T-helper 2 cell treated with Interferon-gamma antibody and Interleukin-4, amounts not matched to agents 5 μg/mL and 100 μg/mL, for 36 hours (primary cell): ENCODE measurements at regions not wholly inside any gene's neighbourhood (a gene's known extent, or its start where the extent isn't known, plus 50 kb on each side); places are given as distances from the start of the nearest gene placed in this dataset.

ENCODE experiments used
- DNase-seq: peaks from one replicate; pipeline ENCODE4 v3.0.0; 2021; ENCODE audit warnings: low spot score
- H3K27ac Mint-ChIP-seq: one replicate; pipeline ENCODE4 v1.8.0; 2021; ENCODE audit warnings: mild to moderate bottlenecking, mixed read lengths
- H3K27me3 Mint-ChIP-seq: one replicate; pipeline ENCODE4 v1.8.0; 2021; ENCODE audit warnings: low read depth, mixed read lengths
- H3K36me3 Mint-ChIP-seq: one replicate; pipeline ENCODE4 v1.8.0; 2021; ENCODE audit warnings: low read depth, mixed read lengths
- H3K4me1 Mint-ChIP-seq: one replicate; pipeline ENCODE4 v1.8.0; 2021; ENCODE audit warnings: low read depth, mixed read lengths
- H3K4me3 Mint-ChIP-seq: one replicate; pipeline ENCODE4 v1.8.0; 2022; ENCODE audit warnings: mild to moderate bottlenecking, moderate library complexity, mixed read lengths
- H3K9me3 Mint-ChIP-seq: one replicate; pipeline ENCODE4 v1.8.0; 2021; ENCODE audit warnings: mixed read lengths

DNA sequence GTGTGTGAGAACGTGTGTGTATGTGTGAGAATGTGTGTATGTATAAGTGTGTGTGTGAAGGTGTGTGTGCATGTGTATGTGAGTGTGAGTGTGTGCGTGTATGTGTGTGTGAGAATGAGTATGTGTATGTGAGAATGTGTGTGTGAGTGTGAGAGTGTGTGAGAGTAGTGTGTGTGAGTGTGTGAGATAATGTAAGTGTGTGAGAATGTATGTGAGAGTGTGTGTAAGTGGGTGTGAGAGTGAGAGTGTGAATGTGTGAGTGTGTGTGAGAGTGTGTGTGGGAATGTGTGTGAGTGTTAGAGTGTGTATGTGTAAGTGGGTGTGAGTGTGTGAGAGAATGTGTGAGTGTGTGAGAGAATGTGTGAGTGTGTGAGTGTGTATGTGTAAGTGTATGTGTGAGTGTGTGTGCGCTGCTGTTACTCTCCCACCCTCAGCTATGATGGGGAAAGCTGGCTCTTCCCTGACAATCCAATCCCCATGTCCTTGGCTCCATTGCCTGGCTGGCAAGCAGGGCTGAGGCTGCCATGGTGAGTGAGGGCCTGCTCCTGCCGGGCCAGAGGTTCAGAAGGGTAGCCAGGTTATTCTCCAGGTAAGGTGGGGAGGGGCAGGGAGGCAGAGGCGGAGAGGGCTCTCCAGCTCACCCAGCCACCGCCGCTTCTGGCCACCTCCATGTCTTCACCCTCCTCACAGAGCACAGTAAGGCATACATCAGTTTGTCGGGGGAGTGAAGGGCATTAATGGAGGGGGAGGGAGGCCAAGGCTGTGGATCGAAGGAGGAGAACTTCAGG, 72.6 kb upstream of the PCBD1 start:
- H3K4me1 Mint-ChIP-seq = no peaks in the 10 kb centered on the region
- no peak for DNase-seq

DNA sequence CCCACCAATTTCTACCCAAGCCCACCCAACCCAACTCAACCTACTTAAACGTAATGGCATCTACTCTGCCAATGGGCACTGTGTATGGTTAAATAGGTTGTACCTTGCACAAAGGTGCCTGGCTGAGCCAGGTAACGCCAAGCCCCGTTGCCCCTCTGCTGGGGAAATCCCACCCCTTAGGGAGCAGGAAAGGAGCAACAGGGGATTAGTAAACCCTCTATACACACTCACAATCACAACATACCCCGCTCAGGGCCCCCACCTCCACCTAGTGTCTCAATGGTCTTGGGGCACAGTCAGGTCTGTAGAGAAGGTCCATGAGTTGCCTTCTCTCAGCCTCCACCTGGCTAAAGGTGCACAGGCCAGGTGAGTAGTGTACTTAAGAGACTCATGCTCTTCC, 74.3 kb upstream of the PCBD1 start:
- no peaks in the 10 kb centered on the region for H3K27me3 Mint-ChIP-seq
- H3K9me3 Mint-ChIP-seq = no peaks in the 10 kb centered on the region
- no peak overlapping the region for H3K4me3 Mint-ChIP-seq
- H3K4me1 Mint-ChIP-seq = no peaks in the 10 kb centered on the region
- no peak for DNase-seq
- no peak overlapping the region for H3K27ac Mint-ChIP-seq
- no peaks in the 10 kb centered on the region for H3K36me3 Mint-ChIP-seq

More for the DNA sequence above, 72.6 kb upstream of the PCBD1 start:
- Mint-ChIP-seq H3K4me3 (no peak overlapping the region), H3K27me3 (no peaks in the 10 kb centered on the region), H3K27ac (no peak overlapping the region), H3K9me3 (no peaks in the 10 kb centered on the region), H3K36me3 (no peaks in the 10 kb centered on the region)

DNA sequence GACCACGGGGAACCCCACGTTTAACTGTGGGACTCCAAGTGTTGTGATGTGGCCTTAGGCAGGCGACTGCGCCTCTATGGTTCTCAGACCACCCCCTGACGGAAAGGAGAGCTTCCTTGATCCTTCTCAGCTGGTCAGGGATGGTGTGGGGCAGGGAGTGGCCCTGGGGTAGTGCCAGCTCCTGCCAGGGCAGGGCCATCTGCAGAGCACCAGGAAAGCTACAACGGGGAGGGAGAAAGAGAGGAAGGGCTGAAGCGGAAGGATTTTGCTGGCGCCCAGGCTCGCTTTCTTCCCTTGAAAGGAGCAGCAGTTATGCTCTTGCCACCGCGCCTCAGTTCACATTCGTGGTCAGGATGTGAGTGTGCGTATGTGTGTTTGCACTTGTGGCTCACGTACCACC, 74.9 kb upstream of the PCBD1 start:
- H3K9me3 Mint-ChIP-seq = no peaks in the 10 kb centered on the region
- H3K4me3 Mint-ChIP-seq = no peak overlapping the region
- H3K4me1 Mint-ChIP-seq = no peaks in the 10 kb centered on the region
- H3K36me3 Mint-ChIP-seq = no peaks in the 10 kb centered on the region
- H3K27ac Mint-ChIP-seq = no peak overlapping the region
- no peak for DNase-seq
- no peaks in the 10 kb centered on the region for H3K27me3 Mint-ChIP-seq

DNA sequence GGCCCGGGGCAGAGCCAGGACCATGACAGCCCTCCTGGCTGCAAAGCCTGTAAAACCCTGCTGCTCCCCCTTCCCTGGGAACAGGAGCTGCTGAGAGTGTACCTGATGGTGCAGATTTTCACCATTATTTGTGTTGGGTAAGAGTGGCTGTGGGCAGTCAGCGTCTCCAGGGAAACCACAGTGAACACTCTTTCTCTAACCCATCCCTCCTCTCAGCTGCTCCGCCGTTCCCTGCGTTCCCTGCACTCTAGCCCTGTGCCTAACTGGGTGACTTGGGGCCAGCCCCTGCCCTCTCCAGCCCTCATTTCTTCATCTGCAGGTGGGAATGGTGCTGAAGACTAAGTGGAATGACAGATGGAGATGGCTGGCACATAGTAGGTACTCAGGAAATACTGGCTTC, 75.9 kb upstream of the PCBD1 start:
- no peak for DNase-seq
- no peaks in the 10 kb centered on the region for H3K27me3 Mint-ChIP-seq
- no peak overlapping the region for H3K27ac Mint-ChIP-seq
- no peaks in the 10 kb centered on the region for H3K9me3 Mint-ChIP-seq
- H3K4me1 Mint-ChIP-seq = no peaks in the 10 kb centered on the region
- no peaks in the 10 kb centered on the region for H3K36me3 Mint-ChIP-seq
- H3K4me3 Mint-ChIP-seq = no peak overlapping the region

DNA sequence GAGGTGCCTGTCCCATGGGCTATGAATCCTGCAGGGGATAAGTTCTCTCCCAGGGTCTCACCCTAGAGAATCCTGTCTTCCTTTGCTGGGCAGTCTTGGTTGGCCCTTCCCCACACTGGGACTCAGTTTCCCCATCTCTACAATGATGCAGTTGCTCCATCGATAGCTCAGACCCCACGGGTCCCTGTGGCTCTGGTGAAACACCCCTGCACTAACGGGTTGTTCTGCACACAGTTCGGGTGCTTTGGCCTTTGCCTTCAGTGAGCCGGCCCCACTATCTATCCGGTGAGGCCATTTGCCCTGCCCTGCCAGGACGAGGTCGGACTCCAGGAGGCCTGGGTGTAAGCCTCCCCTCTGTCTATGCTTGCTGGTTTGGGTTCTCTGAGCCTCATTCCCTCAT, 76.5 kb upstream of the PCBD1 start:
- H3K9me3 Mint-ChIP-seq = no peaks in the 10 kb centered on the region
- no peaks in the 10 kb centered on the region for H3K27me3 Mint-ChIP-seq
- no peaks in the 10 kb centered on the region for H3K36me3 Mint-ChIP-seq
- no peak overlapping the region for H3K27ac Mint-ChIP-seq
- H3K4me1 Mint-ChIP-seq = no peaks in the 10 kb centered on the region
- no peak overlapping the region for H3K4me3 Mint-ChIP-seq
- no peak for DNase-seq

DNA sequence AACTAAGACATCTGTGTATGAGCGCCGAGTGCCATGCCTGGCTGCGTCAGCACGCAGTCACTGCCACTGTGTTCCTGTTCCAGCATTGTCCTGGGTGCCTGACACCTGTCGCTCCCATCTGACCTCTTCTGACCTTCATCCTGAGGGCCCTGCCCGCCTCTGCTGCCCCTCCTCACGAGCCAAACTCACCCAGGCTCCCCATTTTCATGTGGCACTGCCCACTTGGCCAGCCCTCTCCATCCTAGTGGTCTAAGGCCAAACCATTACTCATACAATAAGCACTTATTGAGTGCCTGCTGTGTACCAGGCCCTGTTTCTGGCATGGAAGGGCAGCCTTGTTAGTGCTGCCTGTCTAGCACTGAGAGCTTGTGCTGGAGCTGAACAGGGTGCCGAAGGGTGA, 77.2 kb upstream of the PCBD1 start:
- no peaks in the 10 kb centered on the region for H3K4me1 Mint-ChIP-seq
- H3K27me3 Mint-ChIP-seq = no peaks in the 10 kb centered on the region
- no peak overlapping the region for H3K27ac Mint-ChIP-seq
- no peaks in the 10 kb centered on the region for H3K9me3 Mint-ChIP-seq
- no peak overlapping the region for H3K4me3 Mint-ChIP-seq
- DNase-seq = no peak
- no peaks in the 10 kb centered on the region for H3K36me3 Mint-ChIP-seq

DNA sequence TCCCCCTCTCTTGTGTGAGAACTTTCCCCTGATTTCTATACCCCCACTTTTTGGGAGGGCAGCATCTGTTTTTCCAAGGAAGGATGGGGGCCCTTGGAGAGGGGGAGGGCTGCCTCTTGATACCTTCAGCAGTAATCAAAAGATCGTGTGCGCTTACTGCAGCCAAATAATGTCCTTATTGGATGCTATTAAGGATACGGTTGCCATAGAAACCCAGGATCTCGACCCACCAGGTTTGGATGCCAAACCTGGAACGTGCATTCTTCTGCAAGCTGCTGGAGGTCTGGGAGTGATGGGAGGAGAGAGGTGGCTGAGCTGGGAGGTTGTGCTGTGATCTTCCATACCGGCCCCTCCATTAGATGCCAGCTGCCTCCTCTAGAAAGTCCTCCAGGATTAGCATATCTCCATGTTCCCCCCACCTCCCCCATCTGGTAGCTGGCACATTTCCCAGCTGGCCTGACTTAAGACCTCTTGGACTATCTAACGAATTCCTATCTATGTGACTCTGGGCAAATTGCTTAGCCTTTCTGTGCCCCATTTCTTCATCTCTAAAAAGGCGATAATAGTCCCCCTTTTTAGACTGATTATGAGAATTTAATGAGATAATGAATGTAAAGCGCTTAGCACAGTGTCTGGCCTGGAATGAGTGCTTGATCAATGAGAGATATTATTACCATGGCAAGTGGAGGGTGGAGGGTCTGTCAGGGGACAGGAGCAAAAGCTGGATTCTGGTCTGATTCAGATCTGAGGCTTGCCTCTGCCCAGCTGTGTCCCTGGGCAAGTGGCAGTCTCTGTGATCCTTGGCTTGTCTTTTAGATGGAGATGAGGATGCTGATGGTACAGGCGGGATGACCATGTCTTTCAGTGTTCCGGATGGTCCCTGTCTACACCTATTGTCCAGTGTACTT, 78.5 kb upstream of the PCBD1 start:
- no peak overlapping the region for H3K4me3 Mint-ChIP-seq
- H3K9me3 Mint-ChIP-seq = no peaks in the 10 kb centered on the region
- H3K36me3 Mint-ChIP-seq = no peaks in the 10 kb centered on the region
- peaks cover 3% of the 10 kb centered on the region for H3K27me3 Mint-ChIP-seq
- no peak for DNase-seq
- no peak overlapping the region for H3K27ac Mint-ChIP-seq
- no peaks in the 10 kb centered on the region for H3K4me1 Mint-ChIP-seq

DNA sequence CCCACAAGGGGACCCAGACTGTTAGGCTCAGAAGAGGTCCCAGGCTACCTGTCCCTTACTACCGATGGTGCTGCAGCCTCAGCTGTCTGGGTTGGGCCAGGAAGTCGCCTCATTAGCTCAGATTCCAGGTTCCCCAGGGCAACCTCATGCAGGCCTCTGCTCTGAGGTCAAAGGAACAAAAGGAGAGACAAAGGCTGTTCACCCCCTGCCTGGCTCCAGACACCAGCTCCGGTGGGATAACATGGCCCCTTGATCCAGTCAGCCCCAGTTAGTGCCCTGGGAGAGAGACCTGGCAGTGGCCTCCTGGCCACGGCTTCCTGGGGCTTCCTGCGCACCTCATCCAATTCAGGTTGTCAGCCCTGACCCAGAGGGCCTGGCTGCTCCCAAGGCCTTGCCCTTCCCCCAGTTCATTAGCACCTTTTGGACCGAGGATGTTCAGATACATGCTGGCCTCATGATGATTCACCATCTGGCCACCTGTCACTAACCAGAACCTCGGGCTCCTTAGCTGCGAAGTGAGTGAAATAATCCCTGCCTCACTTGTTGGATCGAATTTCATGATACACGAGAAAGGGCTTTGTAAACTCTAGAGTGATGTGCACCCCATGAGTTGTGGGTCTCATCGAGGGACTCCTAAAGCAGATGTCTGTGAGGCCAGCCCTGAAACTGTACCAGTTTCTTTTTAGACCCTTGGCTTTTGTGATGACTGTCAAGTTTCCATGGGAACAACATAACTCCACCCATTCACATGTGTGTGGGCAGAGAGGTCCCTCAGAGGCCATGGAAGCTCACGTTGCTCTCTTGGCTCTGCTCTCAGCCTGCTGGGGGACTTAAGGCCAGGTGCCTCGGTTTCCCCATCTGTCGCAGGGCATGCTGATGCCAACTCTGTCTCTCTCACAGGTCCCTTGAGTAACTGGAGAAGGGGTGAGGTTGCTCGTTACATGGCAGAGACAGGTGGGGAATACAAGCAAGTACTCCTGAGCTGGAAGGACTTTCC, 79.5 kb upstream of the PCBD1 start:
- Mint-ChIP-seq H3K4me1 (no peaks in the 10 kb centered on the region), H3K9me3 (no peaks in the 10 kb centered on the region), H3K27me3 (peaks cover 7% of the 10 kb centered on the region), H3K36me3 (no peaks in the 10 kb centered on the region), H3K4me3 (no peak overlapping the region), H3K27ac (no peak overlapping the region)
- peak; percentile 13 for DNase-seq

DNA sequence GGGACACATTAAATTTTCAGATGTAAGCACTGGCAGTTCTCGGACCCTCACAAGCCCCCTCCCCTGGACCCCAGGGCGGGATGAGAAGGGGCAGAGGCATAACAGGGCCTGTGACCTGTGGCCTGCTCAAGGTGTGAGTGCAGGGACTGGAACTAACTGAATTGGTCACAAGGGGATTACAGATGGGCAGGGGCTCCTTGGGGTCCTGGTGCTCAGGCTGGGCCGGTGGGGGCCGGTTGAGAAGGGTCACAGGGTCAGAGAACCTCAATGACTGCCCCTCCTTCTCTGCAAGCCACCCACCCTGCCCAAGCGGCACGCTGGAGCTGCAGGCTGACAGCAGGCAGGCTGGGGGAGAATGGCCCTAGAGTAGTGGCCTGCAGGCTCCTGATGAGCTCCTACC, 80.8 kb upstream of the PCBD1 start:
- Mint-ChIP-seq H3K27me3 (peaks cover 7% of the 10 kb centered on the region), H3K4me1 (no peaks in the 10 kb centered on the region), H3K27ac (no peak overlapping the region), H3K36me3 (no peaks in the 10 kb centered on the region), H3K4me3 (no peak overlapping the region), H3K9me3 (no peaks in the 10 kb centered on the region)
- no peak for DNase-seq

DNA sequence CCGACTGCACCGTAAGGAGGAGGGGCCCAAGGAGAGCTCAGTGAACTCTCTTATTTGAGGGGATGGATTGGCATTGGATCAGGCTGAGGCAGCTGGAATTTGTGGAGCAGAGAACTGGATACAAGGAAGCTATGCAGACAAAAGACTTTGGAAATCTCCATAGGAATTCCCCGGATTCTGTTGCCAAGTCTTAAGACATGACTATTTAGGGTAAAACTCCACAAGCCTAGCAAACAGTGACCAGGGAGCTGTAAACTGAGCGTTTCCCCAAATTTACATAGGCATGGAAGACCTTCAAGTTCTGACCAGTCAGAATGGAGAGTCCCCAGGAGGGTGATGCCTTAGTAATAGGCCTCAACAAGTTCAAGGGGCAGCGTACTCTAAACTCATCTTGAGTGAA, 82.5 kb upstream of the PCBD1 start:
- H3K27ac Mint-ChIP-seq = no peak overlapping the region
- no peaks in the 10 kb centered on the region for H3K4me1 Mint-ChIP-seq
- no peak overlapping the region for H3K4me3 Mint-ChIP-seq
- H3K36me3 Mint-ChIP-seq = no peaks in the 10 kb centered on the region
- peaks cover 11% of the 10 kb centered on the region for H3K27me3 Mint-ChIP-seq
- no peak for DNase-seq
- H3K9me3 Mint-ChIP-seq = no peaks in the 10 kb centered on the region

DNA sequence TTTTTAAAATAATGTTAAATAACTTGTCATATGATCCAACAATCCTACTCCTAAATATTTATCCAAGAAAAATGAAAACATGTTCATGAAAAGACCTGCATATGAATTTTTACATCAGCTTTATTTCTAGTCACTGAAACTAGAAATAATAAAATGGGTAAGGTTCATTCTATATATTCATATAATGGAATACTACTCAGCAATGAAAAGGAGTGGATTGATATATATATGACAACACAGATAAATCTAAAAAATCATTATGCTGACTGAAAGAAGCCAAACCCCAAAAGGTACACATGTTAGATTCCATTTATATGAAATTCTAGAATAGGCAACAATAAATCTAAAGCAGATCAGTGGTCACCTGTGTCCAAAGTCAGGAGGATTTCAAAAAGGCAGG, 84.9 kb upstream of the PCBD1 start:
- peaks cover 11% of the 10 kb centered on the region for H3K27me3 Mint-ChIP-seq
- no peaks in the 10 kb centered on the region for H3K4me1 Mint-ChIP-seq
- H3K9me3 Mint-ChIP-seq = no peaks in the 10 kb centered on the region
- no peak for DNase-seq
- H3K27ac Mint-ChIP-seq = no peak overlapping the region
- H3K36me3 Mint-ChIP-seq = no peaks in the 10 kb centered on the region
- no peak overlapping the region for H3K4me3 Mint-ChIP-seq

DNA sequence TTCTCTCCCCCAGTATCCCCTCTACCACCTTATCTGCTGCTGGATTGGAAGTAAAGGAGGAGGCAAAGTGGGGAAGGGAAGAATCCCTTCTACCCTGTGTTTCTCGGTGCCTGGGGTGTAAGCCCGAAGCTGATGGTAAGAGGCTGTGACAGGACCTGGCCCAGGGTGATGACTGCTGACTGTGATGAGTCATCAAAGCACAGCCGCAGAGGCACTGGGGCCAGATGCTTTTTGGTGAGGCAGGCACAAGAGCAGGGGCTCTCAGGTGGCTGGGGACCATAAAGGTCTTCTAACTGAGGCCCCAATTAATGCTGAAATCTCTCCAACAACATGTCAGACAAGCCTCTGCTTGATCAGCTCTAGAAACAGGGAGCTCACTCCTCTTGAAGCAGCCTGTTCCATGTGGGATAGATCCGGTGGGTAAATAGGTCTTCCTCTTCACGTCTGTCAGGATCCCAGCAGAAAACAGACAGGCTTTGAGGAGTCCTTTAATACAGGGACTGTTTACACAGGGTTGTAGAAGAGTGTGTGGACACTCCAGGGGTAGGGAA, 86.1 kb upstream of the PCBD1 start:
- no peaks in the 10 kb centered on the region for H3K4me1 Mint-ChIP-seq
- no peak overlapping the region for H3K4me3 Mint-ChIP-seq
- no peaks in the 10 kb centered on the region for H3K9me3 Mint-ChIP-seq
- no peaks in the 10 kb centered on the region for H3K36me3 Mint-ChIP-seq
- H3K27me3 Mint-ChIP-seq = peaks cover 11% of the 10 kb centered on the region
- H3K27ac Mint-ChIP-seq = no peak overlapping the region
- DNase-seq = no peak

DNA sequence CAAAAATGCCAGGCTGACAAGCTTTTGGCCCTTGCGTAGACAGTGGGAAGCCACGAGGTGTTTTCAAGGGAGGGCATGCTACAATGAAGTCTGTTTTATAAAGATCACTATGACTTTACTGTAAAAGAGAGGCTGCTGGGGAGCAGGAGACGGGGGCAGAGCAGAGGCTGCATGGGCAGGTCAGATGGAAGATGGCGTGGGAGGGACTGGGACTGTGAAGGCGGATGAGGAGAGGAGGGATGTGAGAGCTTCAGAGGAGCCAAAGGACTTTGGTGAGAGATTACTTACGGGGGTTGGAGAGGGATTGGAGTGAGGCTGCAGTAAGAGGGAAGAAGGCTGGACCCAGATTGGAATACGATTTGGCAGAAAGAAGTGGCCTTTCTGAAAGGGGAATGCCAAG, 86.6 kb upstream of the PCBD1 start:
- DNase-seq = no peak
- no peaks in the 10 kb centered on the region for H3K9me3 Mint-ChIP-seq
- no peaks in the 10 kb centered on the region for H3K4me1 Mint-ChIP-seq
- H3K27me3 Mint-ChIP-seq = peaks cover 11% of the 10 kb centered on the region
- no peak overlapping the region for H3K4me3 Mint-ChIP-seq
- no peaks in the 10 kb centered on the region for H3K36me3 Mint-ChIP-seq
- no peak overlapping the region for H3K27ac Mint-ChIP-seq
